ENCODE measurements at regions not wholly inside any gene's neighbourhood (a gene's known extent, or its start where the extent isn't known, plus 50 kb on each side); places are given as distances from the start of the nearest gene placed in this dataset.
A peak's percentile ranks its signal among the peaks of the same experiment; 100 is the strongest.

GRCh38 chr14:97456462-97456861 lies 659.3 kb downstream of the VRK1 start:
- no peak for ATAC-seq

- peak; percentile 80 for ATAC-seq
These were observed 659.8 kb downstream of the VRK1 start for GRCh38 chr14:97456958-97457357.

DNA sequence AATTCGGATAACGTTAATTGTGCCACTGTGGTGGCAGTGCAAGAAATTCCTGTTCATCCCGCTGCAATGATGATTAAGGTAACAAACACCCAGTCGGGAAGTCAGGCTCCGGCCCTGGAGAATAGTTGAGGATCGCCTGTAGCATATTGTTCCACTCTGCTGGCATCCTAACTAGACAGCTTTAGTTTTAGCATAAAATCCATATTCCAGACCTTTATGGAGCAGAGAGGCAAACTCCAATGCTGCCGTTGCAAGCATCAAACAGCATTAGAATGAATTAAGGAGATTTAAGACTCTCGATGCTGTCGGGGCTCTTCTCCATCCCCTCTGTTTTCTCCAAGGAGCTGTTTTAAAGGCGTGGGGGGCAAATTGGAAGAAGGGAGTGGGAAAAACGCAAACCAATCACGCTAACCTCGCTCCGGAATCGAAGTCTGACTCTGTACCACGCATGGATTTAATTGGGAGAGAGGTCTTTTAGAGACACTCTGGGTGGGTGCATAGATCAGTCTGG lies 660.4 kb downstream of the VRK1 start:
- no peak for ATAC-seq

GRCh38 chr14:97458255-97458654 lies 661.1 kb downstream of the VRK1 start:
- no peak for ATAC-seq

- peak; percentile 48 for ATAC-seq
These were observed 661.7 kb downstream of the VRK1 start for GRCh38 chr14:97458661-97459579.

- ATAC-seq: no peak
These were observed 664.9 kb downstream of the VRK1 start for GRCh38 chr14:97462081-97462480.

- ATAC-seq: no peak
These were observed 671.0 kb downstream of the VRK1 start for GRCh38 chr14:97468220-97468619.

DNA sequence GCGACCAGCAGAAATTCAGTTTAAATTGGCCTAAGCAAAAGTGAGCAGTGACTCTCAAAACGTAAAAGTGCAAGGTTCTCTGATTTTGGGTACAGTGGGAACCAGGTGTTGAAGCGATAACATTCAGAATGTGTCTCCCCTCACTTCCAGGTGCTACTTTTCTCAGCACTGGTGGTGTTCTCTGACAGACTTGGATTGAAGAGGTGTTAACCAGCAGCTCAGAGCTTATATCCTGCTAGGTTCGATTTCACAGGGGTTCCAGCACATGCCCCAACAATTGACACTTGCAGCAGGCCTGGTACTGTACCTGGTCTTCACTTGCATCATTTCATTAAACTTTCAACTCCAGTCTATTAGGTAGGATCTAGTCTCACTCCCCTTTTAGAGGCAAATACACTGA lies 680.2 kb downstream of the VRK1 start:
- no peak for ATAC-seq

- no peak for ATAC-seq
These were observed 688.0 kb downstream of the VRK1 start for GRCh38 chr14:97485201-97485600.

DNA sequence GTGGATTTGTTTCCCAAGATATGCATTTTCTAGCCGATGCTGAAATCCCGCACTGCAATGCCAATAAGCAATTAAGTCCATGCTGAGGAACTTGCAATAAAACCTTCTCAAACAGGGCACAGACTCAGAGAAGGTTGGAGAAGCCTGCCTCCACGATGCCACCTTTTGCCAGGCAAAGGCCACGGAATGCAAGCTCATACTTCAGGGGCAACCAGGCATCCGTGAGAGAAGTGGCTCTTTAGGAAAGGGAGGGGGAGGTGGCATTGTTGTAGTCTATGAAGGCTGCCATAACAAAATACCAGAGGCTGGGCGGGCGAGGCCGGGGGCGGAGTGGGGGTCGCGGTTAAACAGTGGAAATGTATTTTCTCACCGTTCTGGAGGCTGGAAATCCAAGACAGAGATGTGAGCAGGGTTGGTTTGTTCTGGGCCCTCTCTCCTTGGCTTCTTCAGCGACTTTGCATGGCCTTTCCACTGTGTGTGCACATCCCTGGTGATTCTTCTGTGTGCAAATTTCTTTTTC lies 689.5 kb downstream of the VRK1 start:
- ATAC-seq: no peak

- no peak for ATAC-seq
These were observed 692.6 kb downstream of the VRK1 start for GRCh38 chr14:97489750-97490149.

- no peak for ATAC-seq
These were observed 693.4 kb downstream of the VRK1 start for GRCh38 chr14:97490521-97491070.

GRCh38 chr14:97491697-97492096 lies 694.5 kb downstream of the VRK1 start:
- no peak for ATAC-seq

DNA sequence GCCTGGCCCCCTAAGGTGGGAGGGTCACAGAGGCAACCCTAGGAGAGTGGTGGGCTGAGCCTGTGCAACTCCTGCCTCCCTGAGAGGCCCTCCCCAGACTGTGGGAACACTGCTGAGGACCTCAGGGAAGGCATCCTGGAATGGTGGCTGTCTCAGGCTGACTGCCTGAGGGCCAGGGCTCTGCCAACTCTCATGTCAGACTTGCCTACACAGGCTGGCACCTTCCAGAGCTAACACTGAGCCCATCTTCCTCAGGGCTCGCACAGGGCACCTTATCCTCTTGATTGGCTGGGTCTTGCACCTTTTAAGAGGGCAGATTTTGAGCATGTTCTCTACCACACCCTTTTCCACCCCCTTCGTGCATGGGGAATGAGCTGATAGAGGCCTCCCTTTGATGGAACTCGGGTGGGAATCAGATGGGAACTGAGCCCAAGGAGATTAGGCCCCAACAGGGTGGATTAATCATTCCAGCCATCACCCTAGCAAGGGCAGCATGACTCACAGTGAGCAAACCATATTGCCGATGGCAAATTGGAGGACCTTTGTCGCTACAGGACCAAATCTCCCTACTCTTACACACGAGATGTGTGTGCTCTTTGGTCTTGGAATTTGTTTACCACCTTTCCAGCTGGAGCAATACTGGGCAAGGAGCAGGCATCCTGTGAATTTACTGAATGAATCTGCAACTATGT lies 702.8 kb downstream of the VRK1 start:
- peak; percentile 83 for ATAC-seq

- ATAC-seq: no peak
These were observed 709.4 kb downstream of the VRK1 start for GRCh38 chr14:97506626-97507025.

DNA sequence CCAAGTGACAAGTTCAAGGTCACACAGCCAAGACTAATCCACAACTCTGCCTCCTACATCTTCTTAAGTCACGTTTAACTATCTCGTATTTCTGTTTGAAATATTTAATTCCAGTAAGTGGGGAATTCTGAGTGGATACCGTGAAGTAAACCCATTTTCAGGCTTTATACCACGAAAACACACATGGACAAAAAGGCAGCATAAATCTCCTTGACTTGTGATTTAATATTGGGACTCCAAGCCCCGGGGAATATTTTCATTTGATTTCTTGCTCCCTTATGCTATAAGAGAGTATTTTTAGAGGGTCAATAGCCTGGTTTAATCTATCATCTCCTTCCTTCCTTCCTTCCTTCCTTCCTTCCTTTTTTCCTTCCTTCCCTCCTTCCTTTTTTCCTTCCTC lies 716.7 kb downstream of the VRK1 start:
- no peak for ATAC-seq

- no peak for ATAC-seq
These were observed 720.5 kb downstream of the VRK1 start for GRCh38 chr14:97517566-97518234.

GRCh38 chr14:97523936-97524335 lies 726.8 kb downstream of the VRK1 start:
- peak; percentile 86 for ATAC-seq

GRCh38 chr14:97524589-97525319 lies 727.6 kb downstream of the VRK1 start:
- no peak for ATAC-seq

DNA sequence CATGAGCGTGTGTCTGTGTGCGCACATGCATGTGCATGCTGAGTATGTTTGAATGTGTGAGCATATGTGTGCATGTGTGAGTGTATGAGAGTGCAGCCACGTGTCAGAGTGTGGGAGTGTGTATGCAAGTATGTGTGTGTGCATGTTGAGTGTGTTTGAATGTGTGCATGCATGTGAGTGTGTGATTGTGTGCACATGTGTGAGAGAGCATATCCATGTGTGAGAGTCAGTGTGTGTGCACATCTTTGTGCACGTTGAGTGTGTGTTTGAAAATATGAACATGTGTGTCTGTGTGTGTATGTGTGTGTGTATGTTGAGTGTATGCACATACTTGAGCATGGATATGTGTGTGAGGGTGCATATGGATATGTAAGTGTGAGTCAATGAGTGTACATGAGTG lies 730.8 kb downstream of the VRK1 start:
- ATAC-seq: no peak

DNA sequence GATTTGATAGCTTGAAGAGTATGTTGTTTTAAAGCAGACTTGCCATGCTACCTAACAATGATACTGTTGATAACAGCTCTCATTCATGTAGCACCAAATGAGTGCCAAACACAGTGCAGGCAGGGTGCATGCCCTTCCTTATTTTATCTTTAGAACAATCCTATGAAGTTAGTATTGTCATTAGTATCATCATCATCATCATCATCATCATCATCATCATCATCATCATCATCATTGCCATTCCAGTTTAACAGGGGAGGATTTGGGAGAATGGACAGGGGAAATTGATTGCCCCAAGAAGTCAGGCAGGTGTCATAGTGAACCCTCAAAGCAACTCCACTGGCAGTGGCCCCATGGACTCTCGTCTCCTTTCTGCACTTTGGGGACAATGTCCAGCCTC lies 734.9 kb downstream of the VRK1 start:
- no peak for ATAC-seq

DNA sequence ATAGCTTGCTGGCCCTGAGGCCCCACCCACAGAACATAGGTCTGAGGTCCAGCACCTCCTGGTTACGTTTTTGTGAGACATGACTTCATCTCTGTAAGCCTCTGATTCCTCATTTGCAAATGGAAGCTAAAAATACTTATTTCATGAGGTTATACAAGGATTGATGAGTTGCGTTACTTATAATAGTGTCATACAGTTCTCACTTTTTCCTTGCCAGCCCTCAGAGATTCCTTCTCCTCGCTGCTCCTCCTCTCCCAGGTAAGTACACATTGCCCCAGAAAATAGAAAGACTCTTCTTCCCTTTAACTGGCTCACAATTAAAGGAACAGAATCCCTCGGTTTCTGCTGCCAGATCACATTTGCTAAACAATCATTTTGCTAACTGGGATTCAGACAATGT lies 739.2 kb downstream of the VRK1 start:
- no peak for ATAC-seq
